CD4-positive, alpha-beta T cell treated with Interleukin-1 beta for 1 hour (primary cell): ENCODE measurements at regions not wholly inside any gene's neighbourhood (a gene's known extent, or its start where the extent isn't known, plus 50 kb on each side); places are given as distances from the start of the nearest gene placed in this dataset.

Source experiments
- DNase-seq, 2 donors: peaks; one replicate each; pipeline ENCODE4 v3.0.0-alpha.2; 2020 to 2022

GRCh38 chr1:195804547-195804946 lies 803.7 kb downstream of the KCNT2 start:
- no peak for DNase-seq

GRCh38 chr1:195799016-195799415 lies 809.2 kb downstream of the KCNT2 start:
- DNase-seq, result no peak

GRCh38 chr1:195794225-195794624 lies 814.0 kb downstream of the KCNT2 start:
- no peak for DNase-seq

DNA sequence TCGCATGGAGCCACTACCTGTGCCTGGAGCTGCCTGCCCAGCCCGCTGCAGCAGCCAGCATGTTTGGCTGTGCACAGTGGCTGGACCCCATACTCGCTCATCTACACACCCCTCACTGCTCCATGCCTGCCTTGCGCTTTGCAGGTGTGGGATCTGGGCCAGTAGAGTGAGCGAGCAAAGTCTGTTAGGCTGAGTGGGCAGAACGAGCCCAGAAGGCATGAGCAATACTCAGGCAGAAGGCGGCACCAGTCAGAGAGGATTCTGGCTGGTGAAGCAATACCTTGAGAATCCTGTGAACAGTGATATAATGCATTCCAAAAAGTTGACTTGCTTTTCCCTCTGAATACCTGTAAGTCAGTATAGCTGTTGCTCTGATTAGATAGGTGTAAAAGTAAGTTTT lies 816.4 kb downstream of the KCNT2 start:
- no peak for DNase-seq

DNA sequence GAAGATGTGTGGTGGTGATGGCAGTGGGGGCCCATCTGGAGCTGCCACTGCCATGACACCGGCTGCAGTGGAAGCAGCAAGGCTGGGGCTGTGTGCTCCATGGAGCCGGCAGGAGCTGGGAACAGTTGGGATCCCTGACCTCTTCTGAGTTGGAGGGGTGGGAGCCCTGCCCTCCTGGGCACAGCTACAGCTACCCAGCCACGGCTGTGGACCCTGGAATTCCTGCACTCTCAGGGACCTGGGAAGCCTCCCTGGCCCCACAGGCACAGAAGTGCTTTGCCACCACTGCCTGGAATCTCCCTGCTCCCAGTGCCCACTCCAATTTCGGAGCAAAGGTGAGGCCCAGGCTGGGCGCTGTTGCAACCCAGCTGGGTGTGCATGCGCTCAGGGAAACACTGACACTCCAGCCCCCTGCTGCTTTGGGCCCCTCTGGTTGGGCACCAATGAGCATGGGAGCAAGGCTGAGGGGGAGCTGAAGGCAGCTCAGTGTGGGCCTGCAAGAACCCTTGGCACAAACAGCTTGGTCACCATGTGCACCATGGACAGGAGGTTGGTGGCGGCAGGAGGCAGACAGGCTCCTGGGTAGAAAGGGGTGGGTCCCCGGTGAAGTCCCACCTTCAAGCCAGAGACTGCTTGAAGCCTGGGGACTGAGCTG lies 817.6 kb downstream of the KCNT2 start:
- no peak for DNase-seq

DNA sequence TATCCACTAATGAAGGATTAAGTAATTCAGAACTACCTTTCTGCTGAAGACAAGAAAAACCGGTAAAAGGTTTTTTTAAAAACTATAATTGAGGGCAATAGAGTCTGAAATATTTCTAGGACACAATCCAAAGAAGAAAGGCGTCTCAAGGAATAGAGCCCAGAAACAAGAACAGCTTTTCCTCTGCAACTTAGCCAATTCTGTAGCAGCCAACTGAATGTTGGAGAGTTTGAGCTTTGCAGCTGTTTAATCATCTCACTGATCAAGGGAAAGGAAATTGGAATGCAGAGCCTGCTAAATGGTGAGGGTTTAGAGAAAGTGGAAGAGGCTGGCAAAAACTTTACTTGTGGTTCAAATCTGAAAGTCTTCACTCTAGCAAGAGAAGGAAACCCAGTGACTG lies 818.9 kb downstream of the KCNT2 start:
- DNase-seq, result no peak

DNA sequence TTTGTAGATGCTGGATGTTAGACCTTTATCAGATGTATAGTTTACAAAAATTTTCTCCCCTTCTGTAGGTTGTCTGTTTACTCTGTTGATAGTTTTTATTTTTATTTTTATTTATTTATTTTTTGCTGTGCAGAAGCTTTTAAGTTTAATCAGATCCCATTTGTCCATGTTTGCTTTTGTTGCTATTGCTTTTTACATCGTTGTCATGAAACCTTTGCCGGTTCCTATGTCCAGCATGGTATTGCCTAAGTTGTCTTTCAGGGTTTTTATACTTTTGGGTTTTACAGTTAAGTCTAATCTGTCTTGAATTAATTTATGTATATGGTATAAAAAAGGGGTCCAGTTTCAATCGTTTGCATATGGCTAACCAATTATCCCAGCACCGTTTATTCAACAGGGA lies 819.5 kb downstream of the KCNT2 start:
- DNase-seq, result no peak

GRCh38 chr1:195785830-195786229 lies 822.4 kb downstream of the KCNT2 start:
- no peak for DNase-seq

DNA sequence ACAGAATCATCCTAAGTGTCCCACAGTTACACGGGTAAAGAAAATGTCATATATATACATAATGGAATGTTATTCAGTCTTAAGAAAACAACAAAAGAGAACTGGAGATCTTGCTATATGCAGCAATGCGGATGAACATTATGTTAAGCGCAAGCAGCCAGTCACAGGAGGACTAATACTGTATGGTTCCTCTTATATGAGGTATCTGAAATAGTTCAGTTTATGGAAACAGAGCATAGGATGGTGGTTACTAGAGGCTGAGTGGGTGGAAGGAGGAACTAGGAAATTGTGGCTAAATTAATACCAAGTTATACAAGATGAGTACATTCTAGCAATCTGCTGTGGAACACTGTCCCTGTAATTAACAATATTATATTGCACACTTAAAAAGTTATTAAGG lies 834.3 kb downstream of the KCNT2 start:
- no peak for DNase-seq

DNA sequence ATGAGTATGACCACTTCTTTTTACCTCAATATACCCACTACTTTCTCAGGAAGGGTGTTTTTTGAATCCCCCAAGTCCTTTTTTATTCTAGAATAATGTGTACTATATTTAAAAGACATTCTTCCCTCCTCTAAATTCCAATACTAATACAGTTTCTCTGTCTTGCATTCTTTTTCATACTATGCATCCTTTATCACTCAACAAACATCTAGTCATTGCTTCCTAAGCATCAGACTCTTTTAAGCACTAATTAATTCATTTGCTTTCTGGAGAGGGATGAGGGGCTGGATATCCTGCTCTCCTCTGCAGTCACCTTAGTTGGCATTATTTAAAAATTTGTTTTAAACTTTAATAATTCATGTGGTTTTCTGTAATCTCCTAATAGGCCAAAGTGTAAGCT lies 838.8 kb downstream of the KCNT2 start:
- no peak for DNase-seq

GRCh38 chr1:195768936-195769335 lies 839.3 kb downstream of the KCNT2 start:
- DNase-seq, result no peak

DNA sequence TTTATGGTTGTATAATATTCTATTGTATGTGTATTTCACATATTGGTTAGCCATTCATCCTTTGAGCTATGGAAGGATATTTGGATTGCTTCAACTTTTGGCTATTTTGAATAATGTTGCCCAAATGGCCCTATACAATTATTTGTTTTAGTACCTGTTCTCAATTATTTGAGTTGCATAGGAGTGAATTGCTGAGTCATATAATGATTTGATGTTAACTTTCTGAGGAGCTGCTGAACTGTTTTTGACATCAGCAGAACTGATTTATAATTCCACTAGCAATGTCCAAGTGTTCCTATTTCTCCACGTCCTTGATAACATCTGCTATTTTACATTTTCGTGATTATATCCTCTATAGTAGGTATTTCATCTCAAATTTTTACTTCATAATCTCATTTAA lies 839.9 kb downstream of the KCNT2 start:
- no peak for DNase-seq

- DNase-seq, result no peak
Observed at GRCh38 chr1:195766709-195767108, 841.5 kb downstream of the KCNT2 start.

DNA sequence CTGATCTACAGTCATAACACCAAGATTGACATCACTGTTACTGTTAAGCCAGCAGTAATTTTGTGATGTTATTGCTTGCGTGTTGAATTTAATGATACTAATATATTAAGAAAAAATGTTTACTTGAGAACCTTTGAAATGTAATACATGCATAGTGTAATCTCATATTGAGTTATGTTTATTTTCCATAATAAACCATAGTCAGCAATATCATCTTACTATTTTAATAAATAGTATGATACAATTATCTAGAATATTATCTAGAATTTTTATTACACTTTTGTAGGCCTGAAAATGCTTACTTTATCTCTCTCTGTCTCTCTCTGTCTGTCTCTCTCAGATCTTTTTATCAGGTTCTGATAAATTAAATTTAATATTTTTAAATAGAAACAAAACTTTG lies 843.1 kb downstream of the KCNT2 start:
- no peak for DNase-seq

DNA sequence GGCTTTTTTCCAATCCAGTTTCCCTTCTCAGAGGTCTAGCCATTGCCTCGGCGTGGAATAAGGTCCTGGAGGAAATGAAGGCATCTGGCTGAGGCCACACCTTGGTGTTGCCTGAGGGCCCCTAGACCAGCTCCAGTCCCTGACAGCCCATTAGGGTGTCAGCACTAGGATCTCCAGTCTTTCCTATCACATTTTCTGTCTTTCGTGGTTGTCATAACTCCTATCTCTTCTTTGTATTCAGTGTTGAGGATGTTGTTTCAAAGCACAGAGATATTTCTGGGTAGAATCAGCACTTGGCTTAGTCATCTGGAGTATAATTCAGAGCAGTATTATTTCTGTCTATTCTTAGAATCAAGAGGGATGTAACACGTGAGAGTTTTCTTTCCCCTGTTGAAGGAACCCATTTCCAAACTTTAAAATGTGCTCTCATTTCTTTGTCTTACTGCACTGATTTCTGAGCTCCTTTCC lies 844.3 kb downstream of the KCNT2 start:
- DNase-seq, result no peak

DNA sequence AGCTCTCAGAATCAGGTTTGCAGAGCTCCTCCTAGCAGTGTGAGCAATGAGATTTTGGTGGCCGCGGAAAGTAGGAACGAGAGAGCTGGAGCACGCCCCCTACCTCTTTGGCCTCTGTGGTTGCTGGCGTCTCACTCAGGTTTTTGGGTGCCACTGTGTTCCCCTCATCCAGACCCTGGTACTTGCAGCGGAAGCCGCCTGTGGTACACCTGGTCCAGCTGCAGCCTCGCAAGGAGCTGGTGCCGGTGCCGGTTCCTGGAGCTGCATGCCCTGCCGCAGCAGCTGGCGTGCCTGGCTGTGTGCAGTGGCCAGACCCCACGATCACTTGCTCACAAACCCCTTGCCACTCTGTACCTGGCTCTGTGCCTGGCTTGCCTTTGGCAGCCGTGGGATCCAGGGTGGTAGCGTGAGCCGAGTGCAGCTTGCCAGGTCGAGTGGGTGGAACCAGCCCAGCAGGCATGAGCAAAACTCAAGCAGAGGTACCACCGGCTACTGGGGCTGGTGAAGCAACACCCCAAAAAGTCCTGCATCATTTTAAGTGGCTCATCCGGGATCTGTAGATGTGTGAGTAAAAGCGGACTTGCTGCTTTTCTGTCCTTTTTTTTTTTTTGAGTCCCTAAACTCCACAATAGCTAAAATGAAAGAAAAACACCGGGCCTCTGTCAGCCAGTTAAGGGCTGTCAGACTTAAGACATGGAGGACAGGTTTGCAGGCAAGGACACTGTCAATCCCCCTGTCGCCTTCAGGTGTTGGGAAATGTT lies 844.9 kb downstream of the KCNT2 start:
- DNase-seq, result no peak

GRCh38 chr1:195761104-195761503 lies 847.1 kb downstream of the KCNT2 start:
- DNase-seq, result no peak

DNA sequence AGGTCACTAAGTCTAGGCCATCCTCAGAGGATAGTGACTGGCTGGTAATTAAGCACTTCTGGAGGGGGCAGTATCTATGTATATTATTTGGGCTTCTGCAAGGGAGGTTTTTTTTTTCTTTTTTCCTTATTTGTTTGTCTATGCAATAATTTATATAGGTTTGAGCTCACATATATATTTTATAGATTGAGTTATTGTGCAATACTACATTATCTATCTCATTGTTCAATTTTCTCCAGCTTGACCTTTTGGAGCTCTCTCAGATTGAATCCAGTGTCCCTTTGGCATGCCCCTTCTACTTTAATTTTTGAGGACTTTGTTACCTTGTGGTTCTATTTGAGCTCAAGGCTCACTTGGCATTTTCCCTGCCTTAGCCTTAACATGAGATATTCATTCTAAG lies 852.1 kb downstream of the KCNT2 start:
- no peak for DNase-seq

- DNase-seq, result no peak
Observed at GRCh38 chr1:195754874-195755273, 853.4 kb downstream of the KCNT2 start.

- DNase-seq, result no peak
Observed at GRCh38 chr1:195754303-195754702, 853.9 kb downstream of the KCNT2 start.

GRCh38 chr1:195748969-195749368 lies 859.3 kb downstream of the KCNT2 start:
- no peak for DNase-seq

DNA sequence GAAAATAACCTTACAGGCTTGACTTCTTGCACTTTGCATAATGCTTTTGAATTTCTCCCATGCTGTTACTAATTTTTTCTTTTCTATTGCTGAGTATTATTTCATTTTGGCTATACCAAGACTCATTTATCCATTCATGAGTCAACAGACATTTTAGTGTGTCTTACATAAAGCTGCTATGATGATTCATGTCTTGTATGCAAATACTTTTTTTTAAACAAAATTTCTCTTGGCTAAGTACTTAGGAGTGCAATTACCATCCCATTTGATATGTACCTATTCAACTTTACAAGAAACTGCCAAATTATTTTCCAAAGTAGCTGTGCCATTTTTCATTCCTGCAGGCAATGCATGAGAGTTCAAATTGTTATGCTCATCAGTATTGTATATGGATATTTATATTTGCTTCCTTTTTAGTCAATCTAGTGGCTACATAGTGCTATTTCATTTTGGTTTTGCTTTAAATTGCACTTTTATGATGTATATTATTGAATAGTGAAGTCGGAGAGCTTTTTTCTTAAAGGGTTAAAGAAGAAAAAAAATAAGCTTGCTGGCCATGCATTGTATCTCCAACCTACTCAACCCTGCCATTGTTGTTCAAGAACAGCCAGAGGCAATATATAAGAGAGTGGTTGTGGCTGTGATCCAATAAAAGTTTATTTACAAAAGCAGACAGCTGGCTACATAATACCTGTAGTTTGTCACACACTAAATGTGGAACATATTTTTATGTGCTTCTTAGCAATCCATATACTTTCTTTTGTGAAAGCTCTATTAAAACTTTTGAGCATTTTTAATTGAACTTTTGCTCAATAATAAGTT lies 862.8 kb downstream of the KCNT2 start:
- no peak for DNase-seq

- no peak for DNase-seq
Observed at GRCh38 chr1:195744256-195744655, 864.0 kb downstream of the KCNT2 start.

- DNase-seq, result no peak
Observed at GRCh38 chr1:195740862-195741261, 867.4 kb downstream of the KCNT2 start.
